B cell (primary cell): ENCODE measurements at regions not wholly inside any gene's neighbourhood (a gene's known extent, or its start where the extent isn't known, plus 50 kb on each side); places are given as distances from the start of the nearest gene placed in this dataset.

Experiments
- ATAC-seq: fragments of 200-7000 bp; cut with Tn5 transposase; one replicate; pipeline ENCODE4 v1.10.0; 2021; ENCODE audit warnings: low read depth, mild to moderate bottlenecking, moderate number of reproducible peaks, moderate library complexity
- CTCF ChIA-PET: fragments of 350-600 bp; sonication (Branson Sonifier 250); formaldehyde crosslinking; loops from one replicate; lab custom pipeline; 2021; ENCODE audit warnings: antibody characterized with exemption, inconsistent platforms; lab: Charles Lee
- POLR2A ChIA-PET: fragments of 350-600 bp; sonication (Branson Sonifier 250); formaldehyde crosslinking; loops from one replicate; lab custom pipeline; 2021; ENCODE audit warnings: antibody characterized with exemption; lab: Charles Lee
- DNase-seq: peaks from one replicate; pipeline ENCODE4 v3.0.0; 2013
- H2AFZ ChIP-seq: 2 replicates; pipeline ENCODE4 v1.6.1; 2012; ENCODE audit warnings: mild to moderate bottlenecking, low read depth, low read length; ENCODE audit not compliant: insufficient read depth, poor library complexity, severe bottlenecking
- H3K27ac ChIP-seq, 2 donors: 1 replicate in 1 of 2; 2 replicates in 1 of 2; pipeline ENCODE4 v1.5.1; 2012 to 2013; ENCODE audit warnings: low read length in 2 of 2, mild to moderate bottlenecking in 2 of 2, moderate library complexity in 1 of 2
- H3K27me3 ChIP-seq, 4 experiments: fragments of 200-600 bp in 1 of 4; sonication (generic) in 1 of 4; replicated peaks in 1 of 4; 1 replicate in 2 of 4; 2 replicates in 2 of 4; pipeline versions ENCODE4 v1.6.1 to v1.7.0; 2013 to 2016; ENCODE audit warnings: low read length in 3 of 4, mild to moderate bottlenecking in 2 of 4, mixed read lengths in 1 of 4, moderate library complexity in 1 of 4; ENCODE audit not compliant: insufficient read depth in 4 of 4, control insufficient read depth in 3 of 4; ENCODE audit errors: control extremely low read depth in 1 of 4
- H3K36me3 ChIP-seq, 2 experiments: replicated peaks in 1 of 2; 1 replicate in 1 of 2; 2 replicates in 1 of 2; pipeline versions ENCODE4 v1.6.1 to v1.7.1; 2013; ENCODE audit warnings: low read length in 1 of 2; ENCODE audit not compliant: insufficient read depth in 2 of 2, control insufficient read depth in 1 of 2; ENCODE audit errors: control extremely low read depth in 1 of 2, extremely low read depth in 1 of 2
- H3K4me1 ChIP-seq, 2 donors: fragments of 200-600 bp in 1 of 2; sonication (generic) in 1 of 2; 1 replicate in 1 of 2; 2 replicates in 1 of 2; pipeline versions ENCODE4 v1.5.1 to v1.6.1; 2013 to 2017; ENCODE audit warnings: low read length in 2 of 2; ENCODE audit not compliant: control insufficient read depth in 2 of 2, insufficient read depth in 2 of 2
- H3K4me2 ChIP-seq: replicated peaks from 2 replicates; pipeline ENCODE3; 2012; ENCODE audit warnings: mild to moderate bottlenecking, low read depth, low read length; ENCODE audit not compliant: poor library complexity, severe bottlenecking
- H3K4me3 ChIP-seq, 5 experiments: fragments of 200-600 bp in 1 of 5; sonication (generic) in 1 of 5; 1 replicate in 3 of 5; 2 replicates in 2 of 5; pipeline versions ENCODE4 v1.5.1 to v1.7.0; 2011 to 2016; ENCODE audit warnings: low read length in 4 of 5, mild to moderate bottlenecking in 4 of 5, low read depth in 2 of 5, control low read depth in 1 of 5, moderate library complexity in 1 of 5; ENCODE audit not compliant: insufficient read depth in 1 of 5; ENCODE audit errors: control extremely low read depth in 1 of 5, extremely low read depth in 1 of 5
- H3K79me2 ChIP-seq: fragments of 200-600 bp; sonication (generic); one replicate; pipeline ENCODE4 v1.6.0; 2016; ENCODE audit warnings: low read length; ENCODE audit not compliant: control insufficient read depth, insufficient read depth
- H3K9ac ChIP-seq: fragments of 200-600 bp; sonication (generic); 2 replicates; pipeline ENCODE4 v1.6.1; 2017; ENCODE audit warnings: mild to moderate bottlenecking, low read length, moderate library complexity
- H3K9me3 ChIP-seq, 3 donors: one replicate each; pipeline versions ENCODE4 v1.6.1 to v1.7.1; 2013; ENCODE audit warnings: low read length in 2 of 3; ENCODE audit not compliant: control insufficient read depth in 2 of 3, insufficient read depth in 1 of 3; ENCODE audit errors: control extremely low read depth in 1 of 3
- H4K20me1 ChIP-seq: 2 replicates; pipeline ENCODE4 v1.6.0; 2012; ENCODE audit warnings: mild to moderate bottlenecking, low read length; ENCODE audit not compliant: insufficient read depth, control insufficient read depth, poor library complexity, severe bottlenecking
- H3K27ac Mint-ChIP-seq: one replicate; pipeline ENCODE4 v1.8.0; 2021; ENCODE audit warnings: mixed read lengths
- H3K27me3 Mint-ChIP-seq: one replicate; pipeline ENCODE4 v1.8.0; 2021; ENCODE audit warnings: mixed read lengths
- H3K4me1 Mint-ChIP-seq: one replicate; pipeline ENCODE4 v1.8.0; 2021; ENCODE audit warnings: mixed read lengths
- H3K4me3 Mint-ChIP-seq: one replicate; pipeline ENCODE4 v1.8.0; 2021; ENCODE audit warnings: mixed read lengths
- H3K9me3 Mint-ChIP-seq: one replicate; pipeline ENCODE4 v1.8.0; 2022; ENCODE audit warnings: mixed read lengths; ENCODE audit not compliant: insufficient read depth
- EZH2 ChIP-seq: IDR thresholded peaks from 2 replicates; pipeline ENCODE4 v1.6.1; 2012; ENCODE audit warnings: borderline replicate concordance, low read depth, mild to moderate bottlenecking, moderate library complexity, low read length; ENCODE audit not compliant: insufficient read depth, poor library complexity, severe bottlenecking
- WGBS: methylation state at CpG from one replicate; pipeline ENCODE4 v1.1.5; 2013; ENCODE audit warnings: missing lambda C conversion rate; ENCODE audit not compliant: insufficient coverage; 5-methylcytosine and 5-hydroxymethylcytosine counted together
- intact Hi-C: fragments of 100-400 bp; cut with micrococcal nuclease; formaldehyde crosslinking; loops from one replicate; pipeline ENCODE4 v1.10.0; 2022
- TF ChIP-seq, protein P1 (sequence below): fragments of 200-600 bp; IDR thresholded peaks from one replicate; pipeline ENCODE4 v1.8.0; 2022; ENCODE audit warnings: antibody characterized with exemption, mild to moderate bottlenecking

- H3K4me2 ChIP-seq = no peak overlapping the region
- ChIA-PET POLR2A (no interaction called here), CTCF (no interaction called here)
- H3K27ac ChIP-seq = no peak overlapping the region
- H3K9me3 Mint-ChIP-seq = peaks cover 10% of the 10 kb centered on the region
- no peaks in the 10 kb centered on the region for H3K4me1 ChIP-seq
- TF ChIP-seq, protein P1, sequence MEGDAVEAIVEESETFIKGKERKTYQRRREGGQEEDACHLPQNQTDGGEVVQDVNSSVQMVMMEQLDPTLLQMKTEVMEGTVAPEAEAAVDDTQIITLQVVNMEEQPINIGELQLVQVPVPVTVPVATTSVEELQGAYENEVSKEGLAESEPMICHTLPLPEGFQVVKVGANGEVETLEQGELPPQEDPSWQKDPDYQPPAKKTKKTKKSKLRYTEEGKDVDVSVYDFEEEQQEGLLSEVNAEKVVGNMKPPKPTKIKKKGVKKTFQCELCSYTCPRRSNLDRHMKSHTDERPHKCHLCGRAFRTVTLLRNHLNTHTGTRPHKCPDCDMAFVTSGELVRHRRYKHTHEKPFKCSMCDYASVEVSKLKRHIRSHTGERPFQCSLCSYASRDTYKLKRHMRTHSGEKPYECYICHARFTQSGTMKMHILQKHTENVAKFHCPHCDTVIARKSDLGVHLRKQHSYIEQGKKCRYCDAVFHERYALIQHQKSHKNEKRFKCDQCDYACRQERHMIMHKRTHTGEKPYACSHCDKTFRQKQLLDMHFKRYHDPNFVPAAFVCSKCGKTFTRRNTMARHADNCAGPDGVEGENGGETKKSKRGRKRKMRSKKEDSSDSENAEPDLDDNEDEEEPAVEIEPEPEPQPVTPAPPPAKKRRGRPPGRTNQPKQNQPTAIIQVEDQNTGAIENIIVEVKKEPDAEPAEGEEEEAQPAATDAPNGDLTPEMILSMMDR = no peak
- no peak for TF ChIP-seq EZH2
- H4K20me1 ChIP-seq = no peaks in the 10 kb centered on the region
- H3K36me3 ChIP-seq = no peaks in the 10 kb centered on the region
- H3K27me3 Mint-ChIP-seq = no peaks in the 10 kb centered on the region
- H3K4me1 Mint-ChIP-seq = no peaks in the 10 kb centered on the region
- H3K9ac ChIP-seq = no peak overlapping the region
- no peak overlapping the region for H3K27ac Mint-ChIP-seq
- DNase-seq = no peak
- WGBS = 80% methylated on average over 1 of the region's 3 CpGs
- H3K9me3 ChIP-seq = no peaks in the 10 kb centered on the region
- no peaks in the 10 kb centered on the region for H3K79me2 ChIP-seq
- no peak for ATAC-seq
- H3K27me3 ChIP-seq = no peaks in the 10 kb centered on the region
- intact Hi-C loops = no loop called here
- no peak overlapping the region for H3K4me3 ChIP-seq
- no peak overlapping the region for H2AFZ ChIP-seq
- no peak overlapping the region for H3K4me3 Mint-ChIP-seq
These were observed 1481.7 kb downstream of the TECRL start for GRCh38 chr4:62927574-62927973.

GRCh38 chr4:62923783-62924182 lies 1485.5 kb downstream of the TECRL start:
- H3K9me3 ChIP-seq = no peaks in the 10 kb centered on the region
- no peak overlapping the region for H3K4me3 ChIP-seq
- no peak overlapping the region for H3K27ac ChIP-seq
- H3K4me1 ChIP-seq = no peaks in the 10 kb centered on the region
- DNase-seq (no peak), ATAC-seq (no peak)
- H2AFZ ChIP-seq = no peak overlapping the region
- H4K20me1 ChIP-seq = no peaks in the 10 kb centered on the region
- H3K4me2 ChIP-seq = no peak overlapping the region
- no peaks in the 10 kb centered on the region for H3K79me2 ChIP-seq
- intact Hi-C loops = no loop called here
- ChIA-PET POLR2A (no interaction called here), CTCF (no interaction called here)
- H3K9ac ChIP-seq = no peak overlapping the region
- no peaks in the 10 kb centered on the region for H3K4me1 Mint-ChIP-seq
- TF ChIP-seq, protein P1 = no peak
- TF ChIP-seq EZH2 = no peak
- no peaks in the 10 kb centered on the region for H3K36me3 ChIP-seq
- H3K27me3 ChIP-seq = no peaks in the 10 kb centered on the region
- no peak overlapping the region for H3K4me3 Mint-ChIP-seq
- H3K27ac Mint-ChIP-seq = no peak overlapping the region
- 100% methylated on average over 2 of the region's 4 CpGs for WGBS
- H3K27me3 Mint-ChIP-seq = no peaks in the 10 kb centered on the region
- H3K9me3 Mint-ChIP-seq = peaks cover 7% of the 10 kb centered on the region
